KMS-11 (cell line): ENCODE measurements at regions not wholly inside any gene's neighbourhood (a gene's known extent, or its start where the extent isn't known, plus 50 kb on each side); places are given as distances from the start of the nearest gene placed in this dataset.

ENCODE experiments used
- H2AFZ ChIP-seq: fragments of 200-600 bp; sonication (generic); 2 replicates; pipeline ENCODE4 v1.6.1; 2016; ENCODE audit warnings: antibody characterized with exemption, mixed run types, low read depth
- H3K27ac ChIP-seq: fragments of 200-600 bp; sonication (generic); 2 replicates; pipeline ENCODE4 v1.6.1; 2016; ENCODE audit warnings: mild to moderate bottlenecking, mixed run types
- H3K27me3 ChIP-seq: fragments of 200-600 bp; sonication (generic); 2 replicates; pipeline ENCODE4 v1.6.1; 2017; ENCODE audit warnings: mild to moderate bottlenecking, low read depth, mixed run types, moderate library complexity; ENCODE audit not compliant: insufficient read depth
- H3K36me3 ChIP-seq: fragments of 200-600 bp; sonication (generic); 2 replicates; pipeline ENCODE4 v1.6.1; 2017; ENCODE audit warnings: mild to moderate bottlenecking, mixed run types; ENCODE audit not compliant: insufficient read depth
- H3K4me1 ChIP-seq: fragments of 200-600 bp; sonication (generic); 2 replicates; pipeline ENCODE4 v1.6.1; 2016; ENCODE audit warnings: mild to moderate bottlenecking, low read depth, mixed run types; ENCODE audit not compliant: poor library complexity, severe bottlenecking
- H3K4me2 ChIP-seq: fragments of 200-600 bp; sonication (generic); 2 replicates; pipeline ENCODE4 v1.7.0; 2016; ENCODE audit warnings: mild to moderate bottlenecking, mixed run types
- H3K4me3 ChIP-seq: fragments of 200-600 bp; sonication (generic); IDR thresholded peaks from 2 replicates; pipeline ENCODE4 v1.6.1; 2017; ENCODE audit warnings: low read depth, low read length, mixed read lengths; ENCODE audit not compliant: insufficient read depth
- H3K79me2 ChIP-seq: fragments of 200-600 bp; sonication (generic); 2 replicates; pipeline ENCODE4 v1.6.1; 2016; ENCODE audit warnings: low read depth, mixed run types; ENCODE audit not compliant: insufficient read depth
- H3K9ac ChIP-seq: fragments of 200-600 bp; sonication (generic); 2 replicates; pipeline ENCODE4 v1.6.1; 2016; ENCODE audit warnings: mild to moderate bottlenecking, mixed run types
- H4K20me1 ChIP-seq: fragments of 200-600 bp; sonication (generic); 2 replicates; pipeline ENCODE4 v1.6.1; 2016; ENCODE audit warnings: mild to moderate bottlenecking, mixed run types; ENCODE audit not compliant: insufficient read depth
- TF ChIP-seq, protein P1 (sequence below): fragments of 200-600 bp; sonication (generic); conservative IDR thresholded peaks from 2 replicates; pipeline ENCODE4 v1.6.1; 2017; ENCODE audit warnings: low read depth, mild to moderate bottlenecking, antibody characterized with exemption, low read length, moderate library complexity, mixed read lengths

DNA sequence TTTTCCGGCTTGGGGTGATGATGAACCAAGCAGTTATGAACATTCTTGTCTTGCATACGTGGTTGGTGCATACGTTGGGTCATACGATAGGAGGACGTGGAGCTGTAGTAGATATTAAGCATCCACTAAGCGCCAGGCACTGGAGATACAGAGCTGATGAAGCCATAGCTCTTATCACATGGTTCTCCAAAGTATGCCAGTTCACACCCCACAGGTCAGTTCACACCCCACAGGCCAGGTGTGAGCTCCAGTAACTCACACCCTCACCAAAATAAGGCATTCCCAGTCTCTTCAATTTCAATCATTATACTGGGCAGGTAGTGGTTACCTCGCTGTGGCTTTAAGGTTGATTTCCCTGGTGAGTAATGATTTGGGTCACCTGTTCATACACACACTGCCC lies 335.5 kb downstream of the FOXL1 start:
- Histone ChIP-seq H3K4me3 (no peak overlapping the region), H3K4me1 (no peaks in the 10 kb centered on the region), H3K79me2 (no peaks in the 10 kb centered on the region), H3K27me3 (peaks cover 7% of the 10 kb centered on the region; the same call in 1 of the 2 replicates), H3K36me3 (no peaks in the 10 kb centered on the region), H2AFZ (no peak overlapping the region), H4K20me1 (no peaks in the 10 kb centered on the region), H3K9ac (no peak overlapping the region), H3K4me2 (no peak overlapping the region), H3K27ac (no peak overlapping the region)
- TF ChIP-seq, protein P1, sequence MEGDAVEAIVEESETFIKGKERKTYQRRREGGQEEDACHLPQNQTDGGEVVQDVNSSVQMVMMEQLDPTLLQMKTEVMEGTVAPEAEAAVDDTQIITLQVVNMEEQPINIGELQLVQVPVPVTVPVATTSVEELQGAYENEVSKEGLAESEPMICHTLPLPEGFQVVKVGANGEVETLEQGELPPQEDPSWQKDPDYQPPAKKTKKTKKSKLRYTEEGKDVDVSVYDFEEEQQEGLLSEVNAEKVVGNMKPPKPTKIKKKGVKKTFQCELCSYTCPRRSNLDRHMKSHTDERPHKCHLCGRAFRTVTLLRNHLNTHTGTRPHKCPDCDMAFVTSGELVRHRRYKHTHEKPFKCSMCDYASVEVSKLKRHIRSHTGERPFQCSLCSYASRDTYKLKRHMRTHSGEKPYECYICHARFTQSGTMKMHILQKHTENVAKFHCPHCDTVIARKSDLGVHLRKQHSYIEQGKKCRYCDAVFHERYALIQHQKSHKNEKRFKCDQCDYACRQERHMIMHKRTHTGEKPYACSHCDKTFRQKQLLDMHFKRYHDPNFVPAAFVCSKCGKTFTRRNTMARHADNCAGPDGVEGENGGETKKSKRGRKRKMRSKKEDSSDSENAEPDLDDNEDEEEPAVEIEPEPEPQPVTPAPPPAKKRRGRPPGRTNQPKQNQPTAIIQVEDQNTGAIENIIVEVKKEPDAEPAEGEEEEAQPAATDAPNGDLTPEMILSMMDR = no peak

DNA sequence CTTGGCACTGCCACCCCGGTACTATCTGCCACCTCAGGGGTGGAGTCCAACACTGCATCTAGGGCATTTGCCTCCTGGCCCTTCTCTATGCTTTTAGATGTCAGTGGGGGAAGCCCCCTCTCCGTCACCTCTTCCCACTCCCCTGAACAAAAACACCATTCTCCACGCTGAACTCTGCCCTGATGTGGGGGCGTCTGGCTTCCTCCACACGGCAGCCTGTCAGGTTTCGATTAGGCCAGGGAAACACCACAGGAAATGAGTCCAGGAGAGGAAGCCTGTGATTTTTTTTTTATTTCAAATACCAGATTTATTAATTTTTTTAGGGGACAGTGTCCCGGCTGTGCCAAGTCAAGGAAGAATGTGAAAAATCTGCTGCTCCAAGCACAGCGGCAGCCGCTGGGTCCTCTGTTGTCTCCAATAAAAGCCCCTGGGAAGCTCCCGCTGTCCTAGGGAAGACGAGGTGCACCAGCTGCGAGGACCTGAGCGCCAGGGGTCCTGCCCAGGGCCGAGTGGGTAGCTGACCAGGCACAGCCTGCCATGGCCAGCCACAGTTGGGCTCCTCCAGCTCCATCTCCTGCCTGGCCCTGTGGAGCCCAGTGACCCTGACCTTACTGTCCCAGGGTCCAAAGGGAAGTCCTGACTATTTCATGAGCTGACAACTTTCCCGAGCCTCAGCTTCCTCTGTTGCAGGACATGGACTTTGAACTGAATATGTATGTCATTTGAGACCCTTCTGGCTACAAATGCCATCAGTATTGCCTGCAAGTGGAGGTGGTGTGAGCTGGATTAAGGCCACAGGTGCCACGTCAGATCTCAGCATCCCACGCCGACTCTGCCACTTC lies 336.7 kb downstream of the FOXL1 start:
- no peaks in the 10 kb centered on the region for H3K36me3 ChIP-seq
- H3K4me2 ChIP-seq = no peak overlapping the region
- no peak overlapping the region for H2AFZ ChIP-seq

DNA sequence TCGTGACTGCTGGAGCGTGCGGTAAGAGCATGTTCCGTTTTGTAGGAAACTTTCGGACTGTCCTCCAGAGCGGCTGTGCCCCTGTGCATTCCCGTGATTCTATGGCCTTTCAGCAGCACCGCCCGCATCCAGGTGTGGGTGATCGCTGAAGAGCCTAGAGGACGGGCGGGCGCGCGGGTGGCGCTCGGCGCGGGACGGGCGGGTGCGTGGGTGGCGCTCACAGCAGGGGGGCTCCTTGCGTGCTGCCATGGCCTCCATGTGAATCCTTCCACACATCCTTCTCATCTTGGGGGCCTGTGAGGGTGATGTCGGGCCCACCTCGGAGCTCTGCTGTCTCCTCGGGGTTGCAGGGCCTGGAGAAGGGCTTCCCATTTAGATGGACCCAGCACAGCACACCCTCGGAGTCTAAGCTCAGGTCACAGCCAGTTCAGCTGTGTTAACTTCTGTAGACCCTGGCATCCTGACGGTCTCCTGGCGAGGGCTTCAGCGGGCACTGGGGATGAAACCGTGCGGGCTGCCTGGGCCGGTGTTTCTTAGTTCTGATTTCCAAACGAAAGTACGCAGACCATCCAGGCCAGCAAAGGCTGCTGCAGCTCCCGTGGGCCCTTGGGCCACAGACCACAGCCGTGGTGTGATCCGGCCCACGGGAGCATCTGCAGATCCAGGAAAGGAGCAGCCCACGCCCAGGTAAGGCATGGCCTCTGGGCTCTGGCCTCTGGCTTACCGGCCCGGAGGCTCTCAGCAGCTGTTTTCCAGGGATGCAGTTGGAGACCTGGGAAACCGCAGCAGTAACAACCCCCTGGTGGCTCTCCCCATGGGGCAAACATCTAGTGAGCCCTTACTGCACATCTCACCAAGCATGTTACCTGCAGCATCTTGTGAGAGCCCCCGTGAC lies 339.4 kb downstream of the FOXL1 start:
- Histone ChIP-seq H3K27me3 (peaks cover 17% of the 10 kb centered on the region; the same call in 1 of the 2 replicates), H3K79me2 (no peaks in the 10 kb centered on the region), H2AFZ (no peak overlapping the region), H4K20me1 (no peaks in the 10 kb centered on the region), H3K36me3 (no peaks in the 10 kb centered on the region), H3K27ac (no peak overlapping the region), H3K4me2 (no peak overlapping the region), H3K9ac (no peak overlapping the region), H3K4me3 (no peak overlapping the region), H3K4me1 (no peaks in the 10 kb centered on the region)
- TF ChIP-seq, protein P1 = no peak

More for the DNA sequence above, 336.7 kb downstream of the FOXL1 start:
- Histone ChIP-seq H3K27me3 (peaks cover 12% of the 10 kb centered on the region; the same call in 1 of the 2 replicates), H3K27ac (no peak overlapping the region), H3K9ac (no peak overlapping the region), H3K79me2 (no peaks in the 10 kb centered on the region), H3K4me1 (no peaks in the 10 kb centered on the region), H3K4me3 (no peak overlapping the region), H4K20me1 (no peaks in the 10 kb centered on the region)
- TF ChIP-seq, protein P1 = no peak

DNA sequence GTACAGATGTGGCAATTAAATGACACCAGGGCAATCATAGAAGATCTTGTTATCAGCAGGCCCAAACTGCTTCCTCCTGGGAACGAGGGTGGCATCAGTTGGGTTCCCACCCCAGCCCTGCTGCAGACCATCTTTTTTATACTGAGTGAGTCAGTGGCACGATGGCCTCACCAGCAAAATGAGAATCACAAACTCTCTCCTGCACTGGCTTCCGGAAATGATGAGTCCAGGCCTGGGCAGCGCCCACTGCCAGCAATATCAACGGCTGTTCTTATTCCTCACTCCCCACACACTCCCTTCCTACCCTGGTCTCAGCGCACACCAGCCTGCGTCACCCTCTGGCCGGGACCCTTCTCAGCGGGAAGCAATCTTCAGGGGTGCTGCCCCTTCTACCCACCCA lies 340.3 kb downstream of the FOXL1 start:
- no peak overlapping the region for H3K9ac ChIP-seq
- H3K4me2 ChIP-seq = no peak overlapping the region
- H3K27me3 ChIP-seq = peaks cover 20% of the 10 kb centered on the region; the same call in 1 of the 2 replicates
- no peaks in the 10 kb centered on the region for H3K36me3 ChIP-seq
- no peak overlapping the region for H3K27ac ChIP-seq
- TF ChIP-seq, protein P1 = no peak
- H4K20me1 ChIP-seq = no peaks in the 10 kb centered on the region
- H3K4me1 ChIP-seq = no peaks in the 10 kb centered on the region
- H3K4me3 ChIP-seq = no peak overlapping the region
- no peaks in the 10 kb centered on the region for H3K79me2 ChIP-seq
- no peak overlapping the region for H2AFZ ChIP-seq
